ENCODE measurements at regions not wholly inside any gene's neighbourhood (a gene's known extent, or its start where the extent isn't known, plus 50 kb on each side); places are given as distances from the start of the nearest gene placed in this dataset.

GRCh38 chr10:10497245-10497644 lies 520.4 kb upstream of the CELF2 start:
- no peak for DNase-seq (ENCODE audit: extremely low read depth in 1 of 2, low read depth in 1 of 2)

GRCh38 chr10:10498781-10499180 lies 518.9 kb upstream of the CELF2 start:
- no peak for DNase-seq (ENCODE audit: extremely low read depth in 1 of 2, low read depth in 1 of 2)

- DNase-seq (ENCODE audit: extremely low read depth in 1 of 2, low read depth in 1 of 2): no peak
Measured at GRCh38 chr10:10499839-10500238, 517.8 kb upstream of the CELF2 start.

GRCh38 chr10:10500937-10501336 lies 516.7 kb upstream of the CELF2 start:
- DNase-seq (ENCODE audit: extremely low read depth in 1 of 2, low read depth in 1 of 2): no peak

- DNase-seq (ENCODE audit: extremely low read depth in 1 of 2, low read depth in 1 of 2): no peak
Measured at GRCh38 chr10:10503772-10504171, 513.9 kb upstream of the CELF2 start.

GRCh38 chr10:10508211-10508610 lies 509.5 kb upstream of the CELF2 start:
- DNase-seq (ENCODE audit: extremely low read depth in 1 of 2, low read depth in 1 of 2): no peak

GRCh38 chr10:10510179-10510578 lies 507.5 kb upstream of the CELF2 start:
- no peak for DNase-seq (ENCODE audit: extremely low read depth in 1 of 2, low read depth in 1 of 2)

- DNase-seq (ENCODE audit: extremely low read depth in 1 of 2, low read depth in 1 of 2): no peak
Measured at GRCh38 chr10:10513067-10513466, 504.6 kb upstream of the CELF2 start.

- no peak for DNase-seq (ENCODE audit: extremely low read depth in 1 of 2, low read depth in 1 of 2)
Measured at GRCh38 chr10:10513898-10514297, 503.8 kb upstream of the CELF2 start.

- no peak for DNase-seq (ENCODE audit: extremely low read depth in 1 of 2, low read depth in 1 of 2)
Measured at GRCh38 chr10:10514797-10515196, 502.9 kb upstream of the CELF2 start.

GRCh38 chr10:10515479-10516204 lies 502.0 kb upstream of the CELF2 start:
- no peak for DNase-seq (ENCODE audit: extremely low read depth in 1 of 2, low read depth in 1 of 2)

- no peak for DNase-seq (ENCODE audit: extremely low read depth in 1 of 2, low read depth in 1 of 2)
Measured at GRCh38 chr10:10516346-10517130, 501.1 kb upstream of the CELF2 start.

- no peak for DNase-seq (ENCODE audit: extremely low read depth in 1 of 2, low read depth in 1 of 2)
Measured at GRCh38 chr10:10517866-10518265, 499.8 kb upstream of the CELF2 start.

GRCh38 chr10:10519674-10520073 lies 498.0 kb upstream of the CELF2 start:
- no peak for DNase-seq (ENCODE audit: extremely low read depth in 1 of 2, low read depth in 1 of 2)

GRCh38 chr10:10520491-10521385 lies 496.9 kb upstream of the CELF2 start:
- no peak for DNase-seq (ENCODE audit: extremely low read depth in 1 of 2, low read depth in 1 of 2)

GRCh38 chr10:10526846-10527245 lies 490.8 kb upstream of the CELF2 start:
- DNase-seq (ENCODE audit: extremely low read depth in 1 of 2, low read depth in 1 of 2): no peak

- DNase-seq (ENCODE audit: extremely low read depth in 1 of 2, low read depth in 1 of 2): no peak
Measured at GRCh38 chr10:10527861-10528562, 489.7 kb upstream of the CELF2 start.

GRCh38 chr10:10528563-10528910 lies 489.1 kb upstream of the CELF2 start:
- no peak for DNase-seq (ENCODE audit: extremely low read depth in 1 of 2, low read depth in 1 of 2)

- DNase-seq (ENCODE audit: extremely low read depth in 1 of 2, low read depth in 1 of 2): no peak
Measured at GRCh38 chr10:10530313-10530712, 487.4 kb upstream of the CELF2 start.

- DNase-seq (ENCODE audit: extremely low read depth in 1 of 2, low read depth in 1 of 2): no peak
Measured at GRCh38 chr10:10532236-10532635, 485.4 kb upstream of the CELF2 start.

GRCh38 chr10:10532826-10533225 lies 484.8 kb upstream of the CELF2 start:
- DNase-seq (ENCODE audit: extremely low read depth in 1 of 2, low read depth in 1 of 2): no peak

Measured in stimulated activated CD8-positive, alpha-beta memory T cell treated with anti-CD3 and anti-CD28 coated beads, Interleukin-7, amount 100 ng/mL, for 48 hours (primary cell).